ENCODE measurements at regions not wholly inside any gene's neighbourhood (a gene's known extent, or its start where the extent isn't known, plus 50 kb on each side); places are given as distances from the start of the nearest gene placed in this dataset.
"Not testable (repeated sequence)": the region's sequence is repeated elsewhere in the genome, so short reads cannot be mapped to it uniquely, and the experiment has no call there.

DNA sequence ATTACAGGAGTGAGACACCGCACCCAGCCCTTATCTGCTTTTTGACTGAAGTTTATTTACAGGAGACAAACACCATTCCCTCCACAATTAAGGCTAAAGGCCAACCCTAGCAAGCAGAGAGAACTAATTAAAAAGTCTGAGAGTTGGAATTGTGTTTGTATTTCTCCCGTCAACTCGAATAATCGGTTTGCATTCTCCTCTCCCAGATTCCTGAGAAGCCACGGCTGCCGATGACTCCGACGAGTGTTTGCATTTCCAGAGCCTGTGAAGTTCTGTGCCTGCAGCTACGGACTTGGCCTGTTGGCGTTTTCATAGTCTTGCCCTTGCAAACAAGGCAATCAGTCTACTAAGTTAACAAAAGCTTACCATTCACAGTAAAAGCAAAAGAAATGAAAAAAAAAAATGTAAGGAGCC, 73.2 kb upstream of the NUP50 start:
- no peak overlapping the region for H3K4me2 ChIP-seq (ENCODE audit: low read depth, low read length, poor library complexity, severe bottlenecking)
- no peaks in the 10 kb centered on the region for H3K79me2 ChIP-seq (ENCODE audit: insufficient read depth, low read length)
- no peak overlapping the region for H2AFZ ChIP-seq (ENCODE audit: low read depth, low read length, severe bottlenecking)
- TF ChIP-seq EZH2phosphoT487 (conservative IDR thresholded peaks at IDR 0.05; ENCODE audit: low read length): no peak
- TF ChIP-seq, protein P1, sequence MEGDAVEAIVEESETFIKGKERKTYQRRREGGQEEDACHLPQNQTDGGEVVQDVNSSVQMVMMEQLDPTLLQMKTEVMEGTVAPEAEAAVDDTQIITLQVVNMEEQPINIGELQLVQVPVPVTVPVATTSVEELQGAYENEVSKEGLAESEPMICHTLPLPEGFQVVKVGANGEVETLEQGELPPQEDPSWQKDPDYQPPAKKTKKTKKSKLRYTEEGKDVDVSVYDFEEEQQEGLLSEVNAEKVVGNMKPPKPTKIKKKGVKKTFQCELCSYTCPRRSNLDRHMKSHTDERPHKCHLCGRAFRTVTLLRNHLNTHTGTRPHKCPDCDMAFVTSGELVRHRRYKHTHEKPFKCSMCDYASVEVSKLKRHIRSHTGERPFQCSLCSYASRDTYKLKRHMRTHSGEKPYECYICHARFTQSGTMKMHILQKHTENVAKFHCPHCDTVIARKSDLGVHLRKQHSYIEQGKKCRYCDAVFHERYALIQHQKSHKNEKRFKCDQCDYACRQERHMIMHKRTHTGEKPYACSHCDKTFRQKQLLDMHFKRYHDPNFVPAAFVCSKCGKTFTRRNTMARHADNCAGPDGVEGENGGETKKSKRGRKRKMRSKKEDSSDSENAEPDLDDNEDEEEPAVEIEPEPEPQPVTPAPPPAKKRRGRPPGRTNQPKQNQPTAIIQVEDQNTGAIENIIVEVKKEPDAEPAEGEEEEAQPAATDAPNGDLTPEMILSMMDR (IDR thresholded peaks at IDR 0.05; ENCODE audit: insufficient read depth, low read length, poor library complexity, severe bottlenecking): no peak
- H3K9me3 ChIP-seq (ENCODE audit: insufficient read depth, low read length): no peaks in the 10 kb centered on the region
- H3K9ac ChIP-seq (ENCODE audit: low read length): no peak overlapping the region
- no peaks in the 10 kb centered on the region for H3K36me3 ChIP-seq (ENCODE audit: low read length)
- H3K9me2 ChIP-seq (replicated peaks; ENCODE audit: insufficient read depth, low read length): no peaks in the 10 kb centered on the region
- H3F3A ChIP-seq (ENCODE audit: insufficient read depth): no peaks in the 10 kb centered on the region
- H3K4me3 ChIP-seq (ENCODE audit: insufficient read depth, low read length, poor library complexity, severe bottlenecking): no peak overlapping the region
- no peaks in the 10 kb centered on the region for H4K20me1 ChIP-seq (ENCODE audit: low read depth, low read length)
- H3K27ac ChIP-seq (ENCODE audit: low read depth, low read length): no peak overlapping the region
- H3K27me3 ChIP-seq (ENCODE audit: low read length): no peaks in the 10 kb centered on the region

DNA sequence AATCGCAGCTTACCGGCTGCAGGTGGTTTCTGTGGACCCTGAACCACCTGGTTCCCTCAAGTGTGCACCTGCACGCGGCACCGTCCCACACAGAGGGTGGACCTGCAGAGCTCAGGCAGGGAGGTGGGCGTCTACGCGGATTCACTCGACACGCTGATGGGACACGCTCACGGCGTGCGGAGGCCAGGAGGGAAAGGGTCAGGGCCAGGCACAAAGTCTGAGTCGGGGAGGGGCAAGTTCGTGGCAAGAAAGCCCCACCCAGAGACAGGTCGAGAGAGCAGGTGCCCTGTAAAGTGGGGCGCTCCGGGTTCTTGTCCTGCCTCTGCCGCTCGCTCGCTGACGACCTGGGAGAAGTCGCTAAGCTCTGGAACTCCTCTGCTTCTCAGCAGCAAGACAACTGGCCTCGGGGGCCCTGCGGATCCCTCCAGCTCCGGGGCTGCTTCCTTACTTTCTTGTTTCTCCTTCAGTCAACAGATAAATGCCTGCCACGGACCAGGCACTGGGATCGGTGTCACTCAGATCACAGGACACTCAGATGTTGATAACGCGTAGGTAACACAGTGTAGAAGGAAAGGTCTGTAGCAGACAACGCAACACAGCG, 72.4 kb upstream of the NUP50 start:
- no peaks in the 10 kb centered on the region for H3K9me2 ChIP-seq (replicated peaks; ENCODE audit: insufficient read depth, low read length)
- no peak overlapping the region for H3K4me2 ChIP-seq (ENCODE audit: low read depth, low read length, poor library complexity, severe bottlenecking)
- TF ChIP-seq, protein P1 (IDR thresholded peaks at IDR 0.05; ENCODE audit: insufficient read depth, low read length, poor library complexity, severe bottlenecking): no peak
- no peak for TF ChIP-seq EZH2phosphoT487 (conservative IDR thresholded peaks at IDR 0.05; ENCODE audit: low read length)
- no peaks in the 10 kb centered on the region for H3K9me3 ChIP-seq (ENCODE audit: insufficient read depth, low read length)
- H3K4me3 ChIP-seq (ENCODE audit: insufficient read depth, low read length, poor library complexity, severe bottlenecking): no peak overlapping the region
- H3K9ac ChIP-seq (ENCODE audit: low read length): no peak overlapping the region
- no peaks in the 10 kb centered on the region for H3K27me3 ChIP-seq (ENCODE audit: low read length)
- no peak overlapping the region for H3K27ac ChIP-seq (ENCODE audit: low read depth, low read length)
- H3F3A ChIP-seq (ENCODE audit: insufficient read depth): no peaks in the 10 kb centered on the region
- H4K20me1 ChIP-seq (ENCODE audit: low read depth, low read length): no peaks in the 10 kb centered on the region
- no peaks in the 10 kb centered on the region for H3K79me2 ChIP-seq (ENCODE audit: insufficient read depth, low read length)
- no peaks in the 10 kb centered on the region for H3K36me3 ChIP-seq (ENCODE audit: low read length)
- no peak overlapping the region for H2AFZ ChIP-seq (ENCODE audit: low read depth, low read length, severe bottlenecking)

DNA sequence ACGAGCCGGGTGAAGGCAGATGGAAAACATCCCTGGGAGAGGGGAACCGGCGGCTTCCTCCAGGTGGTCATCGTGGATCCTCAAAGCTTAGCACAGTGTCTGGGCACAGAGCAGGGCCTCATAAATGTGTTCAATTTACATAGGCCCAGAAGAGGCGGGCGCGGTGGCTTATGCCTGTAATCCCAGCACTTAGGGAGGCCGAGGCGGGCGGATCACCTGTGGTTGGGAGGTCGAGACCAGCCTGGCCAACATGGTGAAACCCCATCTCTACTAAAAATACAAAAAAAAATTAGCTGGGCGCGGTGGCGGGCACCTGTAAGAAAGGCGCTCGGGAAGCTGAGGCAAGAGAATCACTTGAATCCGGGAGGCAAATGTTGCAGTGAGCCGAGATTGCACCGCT, 71.8 kb upstream of the NUP50 start:
- H4K20me1 ChIP-seq (ENCODE audit: low read depth, low read length); H3K4me2 ChIP-seq (ENCODE audit: low read depth, low read length, poor library complexity, severe bottlenecking); H3K4me3 ChIP-seq (ENCODE audit: insufficient read depth, low read length, poor library complexity, severe bottlenecking); H3K9me2 ChIP-seq (replicated peaks; ENCODE audit: insufficient read depth, low read length); H3F3A ChIP-seq (ENCODE audit: insufficient read depth); H3K9ac ChIP-seq (ENCODE audit: low read length); H3K27ac ChIP-seq (ENCODE audit: low read depth, low read length); H3K36me3 ChIP-seq (ENCODE audit: low read length); H3K27me3 ChIP-seq (ENCODE audit: low read length); H3K79me2 ChIP-seq (ENCODE audit: insufficient read depth, low read length); H3K9me3 ChIP-seq (ENCODE audit: insufficient read depth, low read length); H2AFZ ChIP-seq (ENCODE audit: low read depth, low read length, severe bottlenecking): not testable (repeated sequence)

DNA sequence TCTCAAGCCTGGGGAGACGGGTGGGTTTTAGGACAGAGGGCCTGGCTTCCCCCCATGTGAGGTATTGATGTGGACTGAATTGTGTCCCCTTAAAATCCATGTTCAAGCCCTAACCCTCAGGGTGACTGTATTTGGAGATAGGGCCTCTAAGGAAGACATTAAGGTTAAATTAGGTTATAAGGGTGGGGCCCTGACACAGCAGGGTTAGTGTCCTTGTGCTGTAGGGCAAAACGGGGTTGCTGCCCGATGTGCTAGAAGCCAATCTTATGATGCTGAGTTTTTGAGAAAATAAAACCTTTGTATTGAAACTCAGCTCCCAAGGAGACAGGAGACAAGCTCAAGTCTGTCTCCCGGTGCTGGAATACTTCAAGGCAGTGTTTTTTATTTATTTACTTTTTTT, 71.1 kb upstream of the NUP50 start:
- Histone ChIP-seq H3K4me2 (ENCODE audit: low read depth, low read length, poor library complexity, severe bottlenecking) (no peak overlapping the region), H3K9ac (ENCODE audit: low read length) (no peak overlapping the region), H3K4me3 (ENCODE audit: insufficient read depth, low read length, poor library complexity, severe bottlenecking) (no peak overlapping the region), H4K20me1 (ENCODE audit: low read depth, low read length) (no peaks in the 10 kb centered on the region), H3K79me2 (ENCODE audit: insufficient read depth, low read length) (no peaks in the 10 kb centered on the region), H3K9me2 (replicated peaks; ENCODE audit: insufficient read depth, low read length) (no peaks in the 10 kb centered on the region), H3F3A (ENCODE audit: insufficient read depth) (no peaks in the 10 kb centered on the region), H3K9me3 (ENCODE audit: insufficient read depth, low read length) (no peaks in the 10 kb centered on the region), H2AFZ (ENCODE audit: low read depth, low read length, severe bottlenecking) (no peak overlapping the region), H3K36me3 (ENCODE audit: low read length) (no peaks in the 10 kb centered on the region), H3K27ac (ENCODE audit: low read depth, low read length) (no peak overlapping the region), H3K27me3 (ENCODE audit: low read length) (no peaks in the 10 kb centered on the region)
- no peak for TF ChIP-seq EZH2phosphoT487 (conservative IDR thresholded peaks at IDR 0.05; ENCODE audit: low read length)
- TF ChIP-seq, protein P1 (IDR thresholded peaks at IDR 0.05; ENCODE audit: insufficient read depth, low read length, poor library complexity, severe bottlenecking): no peak

Data from SU-DHL-6 (cell line).